ENCODE measurements at regions not wholly inside any gene's neighbourhood (a gene's known extent, or its start where the extent isn't known, plus 50 kb on each side); places are given as distances from the start of the nearest gene placed in this dataset.

- TF ChIP-seq CTCF (IDR thresholded peaks at IDR 0.05) (no peak), POLR2A (IDR thresholded peaks at IDR 0.05) (no peak)
Measured at GRCh38 chr12:92021666-92022035, 124.0 kb downstream of the BTG1 start.

Data from right lobe of liver (tissue), 4 donors.